Suprapubic skin (tissue), 4 donors: ENCODE measurements at regions not wholly inside any gene's neighbourhood (a gene's known extent, or its start where the extent isn't known, plus 50 kb on each side); places are given as distances from the start of the nearest gene placed in this dataset.

Source experiments
- DNase-seq, 2 donors: peaks; one replicate each; pipeline ENCODE4 v3.0.0-alpha.2; 2019; ENCODE audit warnings: low spot score in 2 of 2
- H3K27ac ChIP-seq: fragments of 200-600 bp; sonication (generic); one replicate; pipeline ENCODE4 v1.5.1; 2019
- H3K27me3 ChIP-seq: fragments of 200-600 bp; sonication (generic); one replicate; pipeline ENCODE4 v1.5.1; 2019
- H3K36me3 ChIP-seq: fragments of 200-600 bp; sonication (generic); one replicate; pipeline ENCODE4 v1.5.1; 2019
- H3K4me1 ChIP-seq: fragments of 200-600 bp; sonication (generic); one replicate; pipeline ENCODE4 v1.5.1; 2019
- H3K4me3 ChIP-seq: fragments of 200-600 bp; sonication (generic); one replicate; pipeline ENCODE4 v1.5.1; 2019; ENCODE audit warnings: mild to moderate bottlenecking
- H3K9me3 ChIP-seq: fragments of 200-600 bp; sonication (generic); one replicate; pipeline ENCODE4 v1.5.1; 2019
- EP300 ChIP-seq: sonication (generic); formaldehyde crosslinking; IDR thresholded peaks from one replicate; pipeline ENCODE4 v1.6.1; 2017; ENCODE audit warnings: antibody characterized with exemption
- POLR2A ChIP-seq, 2 donors: fragments of 450-650 bp; IDR thresholded peaks; one replicate each; pipeline ENCODE4 v1.6.1; 2017; ENCODE audit warnings: antibody characterized with exemption in 2 of 2, mild to moderate bottlenecking in 2 of 2, moderate library complexity in 2 of 2
- POLR2AphosphoS5 ChIP-seq, 3 donors: sonication (generic); formaldehyde crosslinking; IDR thresholded peaks; one replicate each; pipeline ENCODE4 v1.6.1; 2017; ENCODE audit warnings: antibody characterized with exemption in 3 of 3
- WGBS: methylation state at CpG from one replicate; pipeline ENCODE4 v1.1.5; 2018; 5-methylcytosine and 5-hydroxymethylcytosine counted together
- TF ChIP-seq, protein P1 (sequence below), 2 donors: fragments of 200-600 bp in 1 of 2; fragments of 450-650 bp in 1 of 2; sonication (generic) in 1 of 2; IDR thresholded peaks; one replicate each; pipeline ENCODE4 v1.5.1; 2016 to 2019; ENCODE audit warnings: antibody characterized with exemption in 2 of 2, mild to moderate bottlenecking in 1 of 2, moderate library complexity in 1 of 2

DNA sequence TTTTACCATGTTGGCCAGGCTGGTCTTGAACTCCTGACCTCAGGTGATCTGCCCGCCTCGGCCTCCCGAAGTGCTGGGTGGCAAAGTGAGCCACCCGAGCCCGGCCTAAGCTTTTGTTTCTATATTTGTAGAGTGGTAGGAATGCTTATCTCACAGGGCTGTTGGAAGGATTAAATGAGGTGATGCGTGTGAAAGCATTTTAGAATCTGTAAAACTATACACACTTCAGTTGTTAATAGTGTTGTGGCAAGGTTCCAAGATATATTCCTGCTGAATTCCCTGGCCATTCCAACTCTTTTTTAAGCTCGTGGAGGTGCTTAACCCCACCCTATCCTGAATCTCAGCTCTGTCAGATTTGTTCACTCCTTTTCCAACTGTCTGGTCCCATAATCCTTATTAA is 89.9 kb upstream of the AKIRIN2 start:
- TF ChIP-seq, protein P1, sequence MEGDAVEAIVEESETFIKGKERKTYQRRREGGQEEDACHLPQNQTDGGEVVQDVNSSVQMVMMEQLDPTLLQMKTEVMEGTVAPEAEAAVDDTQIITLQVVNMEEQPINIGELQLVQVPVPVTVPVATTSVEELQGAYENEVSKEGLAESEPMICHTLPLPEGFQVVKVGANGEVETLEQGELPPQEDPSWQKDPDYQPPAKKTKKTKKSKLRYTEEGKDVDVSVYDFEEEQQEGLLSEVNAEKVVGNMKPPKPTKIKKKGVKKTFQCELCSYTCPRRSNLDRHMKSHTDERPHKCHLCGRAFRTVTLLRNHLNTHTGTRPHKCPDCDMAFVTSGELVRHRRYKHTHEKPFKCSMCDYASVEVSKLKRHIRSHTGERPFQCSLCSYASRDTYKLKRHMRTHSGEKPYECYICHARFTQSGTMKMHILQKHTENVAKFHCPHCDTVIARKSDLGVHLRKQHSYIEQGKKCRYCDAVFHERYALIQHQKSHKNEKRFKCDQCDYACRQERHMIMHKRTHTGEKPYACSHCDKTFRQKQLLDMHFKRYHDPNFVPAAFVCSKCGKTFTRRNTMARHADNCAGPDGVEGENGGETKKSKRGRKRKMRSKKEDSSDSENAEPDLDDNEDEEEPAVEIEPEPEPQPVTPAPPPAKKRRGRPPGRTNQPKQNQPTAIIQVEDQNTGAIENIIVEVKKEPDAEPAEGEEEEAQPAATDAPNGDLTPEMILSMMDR (IDR thresholded peaks at IDR 0.05), result no peak
- no peak for TF ChIP-seq EP300
- no peak for TF ChIP-seq POLR2AphosphoS5 (IDR thresholded peaks at IDR 0.05)
- TF ChIP-seq POLR2A (IDR thresholded peaks at IDR 0.05), result no peak
- Histone ChIP-seq H3K36me3 (no peaks in the 10 kb centered on the region), H3K9me3 (no peaks in the 10 kb centered on the region), H3K27ac (no peak overlapping the region), H3K4me3 (no peak overlapping the region), H3K4me1 (peaks cover 11% of the 10 kb centered on the region), H3K27me3 (no peaks in the 10 kb centered on the region)
- 92% methylated on average over 7 of the region's 7 CpGs for WGBS
- no peak for DNase-seq

DNA sequence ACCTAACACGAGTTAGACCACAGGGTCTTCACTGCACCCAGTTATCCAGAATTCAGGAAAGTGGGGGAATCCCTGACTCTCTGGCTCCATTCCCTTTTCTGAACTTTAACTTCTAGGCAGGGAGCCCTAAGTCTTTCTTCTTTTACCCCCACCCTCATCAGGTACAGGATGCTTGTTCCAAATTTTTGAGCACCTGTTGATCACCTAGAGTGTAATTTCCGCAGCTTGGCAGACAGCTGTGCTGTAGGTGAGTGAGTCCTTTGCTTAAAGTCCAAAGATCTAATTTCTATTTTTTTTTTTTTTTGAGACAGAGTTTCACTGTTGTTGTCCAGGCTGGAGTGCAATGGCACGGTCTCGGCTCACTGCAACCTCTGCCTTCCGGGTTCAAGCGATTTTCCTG is 89.5 kb upstream of the AKIRIN2 start:
- Histone ChIP-seq H3K4me1 (peaks cover 8% of the 10 kb centered on the region), H3K27me3 (no peaks in the 10 kb centered on the region), H3K27ac (no peak overlapping the region), H3K4me3 (no peak overlapping the region), H3K36me3 (no peaks in the 10 kb centered on the region), H3K9me3 (no peaks in the 10 kb centered on the region)
- TF ChIP-seq POLR2AphosphoS5 (IDR thresholded peaks at IDR 0.05), result no peak
- TF ChIP-seq, protein P1 (IDR thresholded peaks at IDR 0.05), result no peak
- TF ChIP-seq EP300, result no peak
- TF ChIP-seq POLR2A (IDR thresholded peaks at IDR 0.05), result no peak
- DNase-seq, result no peak
- WGBS, result 89% methylated on average over 6 of the region's 6 CpGs

DNA sequence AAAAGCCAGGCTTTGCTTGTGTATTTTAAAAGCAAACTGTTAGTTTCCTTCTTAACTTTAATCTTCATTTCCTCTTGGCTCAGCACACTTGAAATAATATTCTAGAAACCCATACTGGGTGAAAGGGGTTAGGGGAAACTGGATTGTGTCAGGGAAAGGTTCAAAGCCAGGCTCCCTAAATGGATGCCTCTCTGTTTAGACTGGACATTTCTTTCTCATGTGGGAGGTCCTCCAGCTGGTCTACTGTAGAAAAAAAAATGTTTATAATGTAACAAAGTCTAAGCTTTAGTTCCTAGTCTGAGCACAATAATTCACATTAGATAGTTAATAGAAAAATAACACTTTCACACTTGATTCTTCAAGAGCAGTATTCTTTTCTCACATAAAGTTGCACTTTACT is 89.0 kb upstream of the AKIRIN2 start:
- no peak overlapping the region for H3K4me3 ChIP-seq
- H3K4me1 ChIP-seq, result peaks cover 8% of the 10 kb centered on the region
- no peaks in the 10 kb centered on the region for H3K9me3 ChIP-seq
- DNase-seq, result no peak
- H3K36me3 ChIP-seq, result no peaks in the 10 kb centered on the region
- H3K27ac ChIP-seq, result no peak overlapping the region
- no peaks in the 10 kb centered on the region for H3K27me3 ChIP-seq
- TF ChIP-seq POLR2A (IDR thresholded peaks at IDR 0.05) (no peak), POLR2AphosphoS5 (IDR thresholded peaks at IDR 0.05) (no peak), EP300 (no peak)
- TF ChIP-seq, protein P1 (IDR thresholded peaks at IDR 0.05), result no peak

DNA sequence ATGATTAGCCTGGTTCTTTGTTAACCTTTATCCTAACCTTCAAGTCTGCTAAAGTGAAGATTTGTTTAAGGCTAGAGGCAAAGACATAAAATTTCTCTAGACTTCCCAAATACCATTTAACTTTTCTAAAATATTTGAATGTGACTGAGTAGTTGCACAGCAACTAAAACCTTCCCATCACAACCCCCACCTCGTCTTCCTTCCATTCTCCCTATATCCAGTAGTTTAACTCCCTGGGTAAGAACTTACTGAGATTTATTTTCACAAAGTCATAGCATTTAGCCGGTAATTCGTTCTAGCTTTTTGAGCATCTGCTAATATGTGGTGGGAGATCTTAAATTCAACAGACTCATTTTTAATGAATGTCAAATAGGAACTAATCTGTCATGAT is 87.9 kb upstream of the AKIRIN2 start:
- no peaks in the 10 kb centered on the region for H3K27me3 ChIP-seq
- no peaks in the 10 kb centered on the region for H3K36me3 ChIP-seq
- no peak overlapping the region for H3K4me3 ChIP-seq
- no peak overlapping the region for H3K27ac ChIP-seq
- peaks cover 8% of the 10 kb centered on the region for H3K4me1 ChIP-seq
- no peaks in the 10 kb centered on the region for H3K9me3 ChIP-seq
- TF ChIP-seq, protein P1 (IDR thresholded peaks at IDR 0.05), result no peak
- no peak for DNase-seq
- WGBS, result 68% methylated on average over 3 of the region's 3 CpGs

DNA sequence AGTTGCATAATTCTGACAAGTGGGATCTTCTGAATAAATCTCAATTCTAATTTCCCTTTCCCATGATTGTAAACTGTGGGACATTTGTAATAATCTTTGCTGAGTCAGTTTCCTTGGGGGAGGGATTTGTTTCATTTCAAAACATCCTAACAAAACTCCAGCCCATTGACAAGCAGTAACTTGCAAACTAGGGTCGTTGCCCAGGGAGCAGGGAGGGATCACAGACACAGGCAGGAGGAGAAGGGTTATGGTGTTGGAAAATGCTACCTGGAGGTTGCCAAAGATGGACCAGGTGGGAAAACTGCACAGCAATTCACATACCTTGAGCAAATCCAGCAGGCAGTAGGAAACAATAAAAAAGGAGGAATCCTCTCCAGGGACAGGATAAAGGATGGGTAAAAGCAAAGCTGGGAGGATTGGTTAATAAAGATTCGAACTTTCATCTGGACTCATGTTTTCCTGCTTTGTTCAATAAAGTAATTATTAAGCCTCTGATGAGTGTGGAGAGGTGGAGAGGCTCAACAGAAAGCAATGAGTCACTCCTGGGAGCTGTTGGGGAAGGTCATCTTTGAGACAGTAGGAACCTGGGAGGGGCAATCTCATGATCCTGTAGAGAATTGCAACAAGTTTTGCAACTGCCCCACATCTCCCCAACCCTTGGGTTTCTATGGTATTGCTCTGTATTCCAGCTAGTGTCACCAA is 87.3 kb upstream of the AKIRIN2 start:
- no peak for DNase-seq
- Histone ChIP-seq H3K27ac (no peak overlapping the region), H3K4me3 (no peak overlapping the region), H3K36me3 (no peaks in the 10 kb centered on the region), H3K27me3 (no peaks in the 10 kb centered on the region), H3K4me1 (peaks cover 8% of the 10 kb centered on the region), H3K9me3 (no peaks in the 10 kb centered on the region)
- 21% methylated on average over 2 of the region's 2 CpGs for WGBS
- TF ChIP-seq EP300 (no peak), POLR2A (IDR thresholded peaks at IDR 0.05) (no peak), POLR2AphosphoS5 (IDR thresholded peaks at IDR 0.05) (no peak)
- TF ChIP-seq, protein P1 (IDR thresholded peaks at IDR 0.05), result no peak
